CD4-positive, alpha-beta T cell (primary cell): ENCODE measurements at regions not wholly inside any gene's neighbourhood (a gene's known extent, or its start where the extent isn't known, plus 50 kb on each side); places are given as distances from the start of the nearest gene placed in this dataset.

Experiments
- ATAC-seq: fragments of 200-7000 bp; cut with Tn5 transposase; one replicate; pipeline ENCODE4 v1.10.0; 2022; ENCODE audit warnings: mild to moderate bottlenecking; ENCODE audit not compliant: poor library complexity
- CTCF ChIA-PET: fragments of 350-600 bp; sonication (Branson Sonifier 250); formaldehyde crosslinking; loops from one replicate; lab custom pipeline; 2021; ENCODE audit warnings: antibody characterized with exemption, inconsistent platforms; lab: Charles Lee
- POLR2A ChIA-PET: fragments of 350-600 bp; sonication (Branson Sonifier 250); formaldehyde crosslinking; loops from one replicate; lab custom pipeline; 2021; ENCODE audit warnings: antibody characterized with exemption, inconsistent platforms; lab: Charles Lee
- DNase-seq, 14 experiments: peaks; one replicate each; pipeline ENCODE4 v3.0.0-alpha.2; 2013 to 2020; ENCODE audit warnings: mixed read lengths in 2 of 14
- H3K27ac ChIP-seq, 2 donors: one replicate each; pipeline versions ENCODE4 v1.5.1 to v1.7.0; 2013; ENCODE audit warnings: low read length in 2 of 2, low read depth in 1 of 2, mild to moderate bottlenecking in 1 of 2
- H3K27me3 ChIP-seq, 2 experiments: 1 replicate in 1 of 2; 2 replicates in 1 of 2; pipeline versions ENCODE4 v1.6.1 to v1.7.0; 2013; ENCODE audit warnings: low read length in 2 of 2, control low read depth in 1 of 2, mild to moderate bottlenecking in 1 of 2, moderate library complexity in 1 of 2; ENCODE audit not compliant: insufficient read depth in 2 of 2, control insufficient read depth in 1 of 2
- H3K36me3 ChIP-seq: one replicate; pipeline ENCODE4 v1.6.1; 2013; ENCODE audit warnings: low read length, control low read depth; ENCODE audit not compliant: insufficient read depth
- H3K4me1 ChIP-seq: one replicate; pipeline ENCODE4 v1.6.1; 2013; ENCODE audit warnings: low read length, control low read depth; ENCODE audit not compliant: insufficient read depth
- H3K4me3 ChIP-seq: one replicate; pipeline ENCODE4 v1.5.1; 2013; ENCODE audit warnings: mild to moderate bottlenecking, low read length, moderate library complexity
- H3K9me3 ChIP-seq, 2 experiments: 1 replicate in 1 of 2; 2 replicates in 1 of 2; pipeline versions ENCODE4 v1.6.1 to v1.7.0; 2013; ENCODE audit warnings: low read length in 2 of 2, mild to moderate bottlenecking in 2 of 2, control low read depth in 1 of 2, moderate library complexity in 1 of 2; ENCODE audit not compliant: control insufficient read depth in 1 of 2, insufficient read depth in 1 of 2
- H3K27ac Mint-ChIP-seq: one replicate; pipeline ENCODE4 v1.8.0; 2020; ENCODE audit warnings: mixed read lengths
- H3K27me3 Mint-ChIP-seq: one replicate; pipeline ENCODE4 v1.8.0; 2021; ENCODE audit warnings: mixed read lengths
- H3K36me3 Mint-ChIP-seq: one replicate; pipeline ENCODE4 v1.8.0; 2021; ENCODE audit warnings: low read depth, mixed read lengths
- H3K4me1 Mint-ChIP-seq: one replicate; pipeline ENCODE4 v1.8.0; 2021; ENCODE audit warnings: low read depth, mixed read lengths
- H3K4me3 Mint-ChIP-seq: one replicate; pipeline ENCODE4 v1.8.0; 2020; ENCODE audit warnings: mild to moderate bottlenecking, mixed read lengths
- H3K9me3 Mint-ChIP-seq: one replicate; pipeline ENCODE4 v1.8.0; 2020; ENCODE audit warnings: mixed read lengths
- CTCF ChIP-seq: fragments of 200-600 bp; IDR thresholded peaks from one replicate; pipeline ENCODE4 v1.8.0; 2022; ENCODE audit warnings: antibody characterized with exemption, mild to moderate bottlenecking
- intact Hi-C, 2 experiments: fragments of 100-400 bp; cut with DNase I in 1 of 2; cut with micrococcal nuclease in 1 of 2; formaldehyde crosslinking; loops; one replicate each; pipeline versions ENCODE4 v1.15.1 to v1.9.0; 2023 to 2025; cut with DNase I, micrococcal nuclease

- no peaks in the 10 kb centered on the region for H3K36me3 ChIP-seq
- CTCF ChIA-PET, result interaction anchor here (0.7 kb wide), 1 partner anchor 979 kb away, joined by 3 read pairs; no protein-coding TSS in a partner anchor
- Mint-ChIP-seq H3K4me3 (no peak overlapping the region), H3K27ac (no peak overlapping the region), H3K9me3 (no peaks in the 10 kb centered on the region), H3K36me3 (no peaks in the 10 kb centered on the region), H3K27me3 (peaks cover 29% of the 10 kb centered on the region), H3K4me1 (no peaks in the 10 kb centered on the region)
- no peaks in the 10 kb centered on the region for H3K27me3 ChIP-seq
- intact Hi-C loops, result no loop called here
- no peaks in the 10 kb centered on the region for H3K4me1 ChIP-seq
- no peak overlapping the region for H3K27ac ChIP-seq
- DNase-seq (no peak), ATAC-seq (no peak)
- no peak for TF ChIP-seq CTCF
- POLR2A ChIA-PET, result no interaction called here
- no peak overlapping the region for H3K4me3 ChIP-seq
- H3K9me3 ChIP-seq, result no peaks in the 10 kb centered on the region
Observed at GRCh38 chr11:20293992-20294391, 69.5 kb upstream of the HTATIP2 start.

GRCh38 chr11:20293531-20293930, 70.0 kb upstream of the HTATIP2 start:
- ChIA-PET CTCF (no interaction called here), POLR2A (no interaction called here)
- Mint-ChIP-seq H3K4me1 (no peaks in the 10 kb centered on the region), H3K36me3 (no peaks in the 10 kb centered on the region), H3K9me3 (no peaks in the 10 kb centered on the region), H3K27me3 (peaks cover 31% of the 10 kb centered on the region), H3K27ac (no peak overlapping the region), H3K4me3 (no peak overlapping the region)
- intact Hi-C loops, result no loop called here
- H3K36me3 ChIP-seq, result no peaks in the 10 kb centered on the region
- H3K27me3 ChIP-seq, result no peaks in the 10 kb centered on the region
- H3K27ac ChIP-seq, result no peak overlapping the region
- no peak for TF ChIP-seq CTCF
- no peak overlapping the region for H3K4me3 ChIP-seq
- no peak for DNase-seq
- no peaks in the 10 kb centered on the region for H3K9me3 ChIP-seq
- no peak for ATAC-seq
- no peaks in the 10 kb centered on the region for H3K4me1 ChIP-seq

- no peaks in the 10 kb centered on the region for H3K27me3 ChIP-seq
- no peak for DNase-seq
- Mint-ChIP-seq H3K9me3 (no peaks in the 10 kb centered on the region), H3K27me3 (peaks cover 50% of the 10 kb centered on the region), H3K27ac (no peak overlapping the region), H3K4me3 (no peak overlapping the region), H3K4me1 (no peaks in the 10 kb centered on the region), H3K36me3 (no peaks in the 10 kb centered on the region)
- ChIA-PET CTCF (no interaction called here), POLR2A (no interaction called here)
- intact Hi-C loops, result no loop called here
- TF ChIP-seq CTCF, result no peak
- no peak overlapping the region for H3K27ac ChIP-seq
- H3K4me3 ChIP-seq, result no peak overlapping the region
- no peaks in the 10 kb centered on the region for H3K9me3 ChIP-seq
- no peaks in the 10 kb centered on the region for H3K4me1 ChIP-seq
- no peaks in the 10 kb centered on the region for H3K36me3 ChIP-seq
- no peak for ATAC-seq
Observed at GRCh38 chr11:20289732-20290131, 73.8 kb upstream of the HTATIP2 start.
